ENCODE measurements at regions not wholly inside any gene's neighbourhood (a gene's known extent, or its start where the extent isn't known, plus 50 kb on each side); places are given as distances from the start of the nearest gene placed in this dataset.

- TF ChIP-seq CTCF (IDR thresholded peaks at IDR 0.05; ENCODE audit: insufficient read depth, low read depth, low read length): no peak
- no peak for TF ChIP-seq EZH2 (IDR thresholded peaks at IDR 0.05; ENCODE audit: insufficient read depth, low read length)
These were observed 72.0 kb upstream of the MED14 start for GRCh38 chrX:40807384-40807783.
